SK-N-SH (cell line): ENCODE measurements at regions not wholly inside any gene's neighbourhood (a gene's known extent, or its start where the extent isn't known, plus 50 kb on each side); places are given as distances from the start of the nearest gene placed in this dataset.

ENCODE experiments used
- CTCF ChIA-PET: fragments of 300-600, 350-600 bp; formaldehyde crosslinking; extraction: SDS; loops from one replicate; lab custom pipeline; 2021; lab: Yijun Ruan, JAX
- POLR2A ChIA-PET: fragments of 350-600 bp; sonication (Branson Sonifier 250); formaldehyde crosslinking; extraction: SDS; loops from one replicate; lab custom pipeline; 2020; ENCODE audit warnings: antibody characterized with exemption, inconsistent platforms; lab: Yijun Ruan, JAX
- DNase-seq: peaks from one replicate; pipeline ENCODE4 v3.0.0; 2012
- H2AFZ ChIP-seq: fragments of 200-600 bp; sonication (generic); 2 replicates; pipeline ENCODE4 v1.8.1; 2016; ENCODE audit warnings: antibody characterized with exemption, mild to moderate bottlenecking, low read depth
- H3F3A ChIP-seq: fragments of 200-600 bp; sonication (generic); replicated peaks from 2 replicates; pipeline ENCODE3; 2016; ENCODE audit warnings: antibody characterized with exemption, mild to moderate bottlenecking; ENCODE audit not compliant: insufficient read depth
- H3K27ac ChIP-seq, 2 experiments: fragments of 200-500 bp in 1 of 2; fragments of 200-600 bp in 1 of 2; sonication (Bioruptor generic) in 1 of 2; sonication (generic), shearing (Covaris generic) in 1 of 2; 2 replicates each; pipeline versions ENCODE4 v1.5.1 to v1.6.1; 2014 to 2016; ENCODE audit warnings: low read depth in 2 of 2, inconsistent platforms in 1 of 2, low read length in 1 of 2, mild to moderate bottlenecking in 1 of 2, mixed read lengths in 1 of 2
- H3K27me3 ChIP-seq: fragments of 200-600 bp; sonication (generic), shearing (Covaris generic); 2 replicates; pipeline ENCODE4 v1.6.1; 2016; ENCODE audit warnings: mixed run types; ENCODE audit not compliant: insufficient read depth
- H3K36me3 ChIP-seq, 2 experiments: fragments of 200-500 bp in 1 of 2; fragments of 200-600 bp in 1 of 2; sonication (Bioruptor generic) in 1 of 2; sonication (generic) in 1 of 2; replicated peaks in 1 of 2; 2 replicates each; pipeline versions ENCODE3 to v1.5.1; 2014 to 2016; ENCODE audit warnings: low read length in 1 of 2, mild to moderate bottlenecking in 1 of 2; ENCODE audit not compliant: insufficient read depth in 2 of 2, control insufficient read depth in 1 of 2
- H3K4me1 ChIP-seq, 2 experiments: fragments of 200-500 bp in 1 of 2; fragments of 200-600 bp in 1 of 2; sonication (Bioruptor generic) in 1 of 2; sonication (generic), shearing (Covaris generic) in 1 of 2; 2 replicates each; pipeline versions ENCODE4 v1.5.1 to v1.6.1; 2014 to 2016; ENCODE audit warnings: low read depth in 1 of 2, low read length in 1 of 2, mixed run types in 1 of 2; ENCODE audit not compliant: insufficient read depth in 2 of 2, control insufficient read depth in 1 of 2
- H3K4me2 ChIP-seq: fragments of 200-600 bp; sonication (generic), shearing (Covaris generic); 2 replicates; pipeline ENCODE4 v1.6.1; 2017; ENCODE audit warnings: mixed run types
- H3K4me3 ChIP-seq, 2 experiments: fragments of 200-500 bp in 1 of 2; fragments of 200-600 bp in 1 of 2; sonication (Bioruptor generic) in 1 of 2; sonication (generic), shearing (Covaris generic) in 1 of 2; 2 replicates each; pipeline versions ENCODE4 v1.5.1 to v1.8.1; 2014 to 2016; ENCODE audit warnings: low read depth in 2 of 2, inconsistent platforms in 1 of 2, low read length in 1 of 2, mild to moderate bottlenecking in 1 of 2, mixed read lengths in 1 of 2, moderate library complexity in 1 of 2
- H3K79me2 ChIP-seq: fragments of 200-600 bp; sonication (generic); 2 replicates; pipeline ENCODE4 v1.8.1; 2017; ENCODE audit warnings: mild to moderate bottlenecking; ENCODE audit not compliant: insufficient read depth
- H3K9ac ChIP-seq: fragments of 200-600 bp; sonication (generic); 2 replicates; pipeline ENCODE4 v1.6.1; 2017; ENCODE audit warnings: mixed run types
- H3K9me2 ChIP-seq: fragments of 200-600 bp; sonication (generic); 2 replicates; pipeline ENCODE4 v1.6.1; 2017; ENCODE audit warnings: mixed run types
- H3K9me3 ChIP-seq: fragments of 200-600 bp; sonication (generic); 2 replicates; pipeline ENCODE4 v1.6.1; 2017; ENCODE audit warnings: mixed run types, mild to moderate bottlenecking, moderate library complexity
- H4K20me1 ChIP-seq: fragments of 200-600 bp; sonication (generic); 2 replicates; pipeline ENCODE4 v1.6.1; 2017; ENCODE audit warnings: mild to moderate bottlenecking, mixed run types; ENCODE audit not compliant: insufficient read depth
- FOXM1 ChIP-seq: IDR thresholded peaks from 2 replicates; pipeline ENCODE4 v1.4.0; 2012; ENCODE audit warnings: low read depth, mild to moderate bottlenecking
- GATA2 ChIP-seq: sonication (generic); formaldehyde crosslinking; IDR thresholded peaks from 2 replicates; pipeline ENCODE4 v1.5.0; 2020; ENCODE audit warnings: mild to moderate bottlenecking, missing genetic modification reagents
- JUND ChIP-seq: IDR thresholded peaks from 2 replicates; pipeline ENCODE4 v1.4.0; 2012
- MEF2A ChIP-seq: IDR thresholded peaks from 2 replicates; pipeline ENCODE4 v1.4.0; 2012; ENCODE audit warnings: low read depth, borderline replicate concordance
- NFIC ChIP-seq: IDR thresholded peaks from 2 replicates; pipeline ENCODE4 v1.4.0; 2012; ENCODE audit warnings: borderline replicate concordance
- RAD21 ChIP-seq: IDR thresholded peaks from 2 replicates; pipeline ENCODE4 v1.6.1; 2012; ENCODE audit warnings: mild to moderate bottlenecking, low read length
- RCOR1 ChIP-seq: fragments of 150-350 bp; IDR thresholded peaks from 2 replicates; pipeline ENCODE4 v1.6.1; 2017; ENCODE audit warnings: antibody characterized with exemption, low read length
- RFX5 ChIP-seq: IDR thresholded peaks from 2 replicates; pipeline ENCODE4 v1.6.1; 2012; ENCODE audit warnings: mild to moderate bottlenecking, improper control_type of control experiment, low read length
- SIN3A ChIP-seq: IDR thresholded peaks from 2 replicates; pipeline ENCODE4 v1.6.1; 2012; ENCODE audit warnings: low read depth, mild to moderate bottlenecking, low read length, moderate library complexity, borderline replicate concordance
- TEAD4 ChIP-seq: IDR thresholded peaks from 2 replicates; pipeline ENCODE4 v1.4.0; 2012; ENCODE audit warnings: mild to moderate bottlenecking, borderline replicate concordance; ENCODE audit not compliant: insufficient read depth
- WGBS: methylation state at CpG from one replicate; pipeline ENCODE4 v1.1.6; 2017; ENCODE audit warnings: low lambda C conversion rate; 5-methylcytosine and 5-hydroxymethylcytosine counted together
- TF ChIP-seq, protein P1 (sequence below): IDR thresholded peaks from 2 replicates; pipeline ENCODE4 v1.4.0; 2012; ENCODE audit warnings: low read depth, borderline replicate concordance
- TF ChIP-seq, protein P2 (sequence below): IDR thresholded peaks from 2 replicates; pipeline ENCODE4; 2012
- TF ChIP-seq, protein P3 (sequence below): fragments of 150-350 bp; IDR thresholded peaks from 2 replicates; pipeline ENCODE4 v1.6.1; 2016; ENCODE audit warnings: mild to moderate bottlenecking, low read depth, low read length
- TF ChIP-seq, protein P4 (sequence below): IDR thresholded peaks from 2 replicates; pipeline ENCODE4 v1.6.1; 2012; ENCODE audit warnings: mild to moderate bottlenecking, low read depth, low read length, moderate library complexity

DNA sequence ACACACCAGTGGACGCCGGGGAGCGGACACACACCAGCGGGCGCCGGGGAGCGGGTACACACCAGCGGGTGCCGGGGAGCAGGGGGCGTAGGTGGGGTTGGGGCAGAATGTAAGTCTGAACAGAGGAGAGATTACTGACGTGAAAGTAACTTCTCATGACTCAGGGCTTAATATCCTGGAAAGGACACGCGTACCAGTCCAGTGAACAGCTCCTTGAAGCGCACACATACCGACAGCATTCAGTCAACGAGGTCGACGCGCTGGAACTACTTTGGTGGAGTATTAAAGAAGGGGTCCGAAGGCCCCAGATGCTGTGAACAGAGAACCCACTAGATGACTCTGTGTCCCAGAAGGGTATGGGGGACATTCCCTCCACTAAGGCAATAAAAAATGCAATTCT is 129.6 kb downstream of the ENGASE start:
- no peak overlapping the region for H2AFZ ChIP-seq
- H3K9me2 ChIP-seq: no peaks in the 10 kb centered on the region
- H3F3A ChIP-seq: no peaks in the 10 kb centered on the region
- 84% methylated on average over 20 of the region's 20 CpGs for WGBS
- peaks cover 45% of the 10 kb centered on the region for H3K27me3 ChIP-seq
- POLR2A ChIA-PET: no interaction called here
- H3K9ac ChIP-seq: no peak overlapping the region
- no peaks in the 10 kb centered on the region for H4K20me1 ChIP-seq
- CTCF ChIA-PET: interaction anchor here (1.1 to 25.7 kb wide), 5 partner anchors 10 to 191 kb away, joined by 3 to 1340 read pairs (median 7); no protein-coding TSS in a partner anchor
- no peak overlapping the region for H3K4me2 ChIP-seq
- no peak overlapping the region for H3K27ac ChIP-seq
- peaks cover 0 to 12% of the 10 kb centered on the region in 2 experiments; a peak in 1 of 4 replicates for H3K4me1 ChIP-seq
- no peaks in the 10 kb centered on the region for H3K79me2 ChIP-seq
- DNase-seq: no peak
- no peak for TF ChIP-seq FOXM1
- no peak for TF ChIP-seq NFIC
- no peak for TF ChIP-seq RAD21
- TF ChIP-seq, protein P1, sequence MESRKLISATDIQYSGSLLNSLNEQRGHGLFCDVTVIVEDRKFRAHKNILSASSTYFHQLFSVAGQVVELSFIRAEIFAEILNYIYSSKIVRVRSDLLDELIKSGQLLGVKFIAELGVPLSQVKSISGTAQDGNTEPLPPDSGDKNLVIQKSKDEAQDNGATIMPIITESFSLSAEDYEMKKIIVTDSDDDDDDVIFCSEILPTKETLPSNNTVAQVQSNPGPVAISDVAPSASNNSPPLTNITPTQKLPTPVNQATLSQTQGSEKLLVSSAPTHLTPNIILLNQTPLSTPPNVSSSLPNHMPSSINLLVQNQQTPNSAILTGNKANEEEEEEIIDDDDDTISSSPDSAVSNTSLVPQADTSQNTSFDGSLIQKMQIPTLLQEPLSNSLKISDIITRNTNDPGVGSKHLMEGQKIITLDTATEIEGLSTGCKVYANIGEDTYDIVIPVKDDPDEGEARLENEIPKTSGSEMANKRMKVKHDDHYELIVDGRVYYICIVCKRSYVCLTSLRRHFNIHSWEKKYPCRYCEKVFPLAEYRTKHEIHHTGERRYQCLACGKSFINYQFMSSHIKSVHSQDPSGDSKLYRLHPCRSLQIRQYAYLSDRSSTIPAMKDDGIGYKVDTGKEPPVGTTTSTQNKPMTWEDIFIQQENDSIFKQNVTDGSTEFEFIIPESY: no peak
- no peak for TF ChIP-seq JUND
- TF ChIP-seq, protein P2, sequence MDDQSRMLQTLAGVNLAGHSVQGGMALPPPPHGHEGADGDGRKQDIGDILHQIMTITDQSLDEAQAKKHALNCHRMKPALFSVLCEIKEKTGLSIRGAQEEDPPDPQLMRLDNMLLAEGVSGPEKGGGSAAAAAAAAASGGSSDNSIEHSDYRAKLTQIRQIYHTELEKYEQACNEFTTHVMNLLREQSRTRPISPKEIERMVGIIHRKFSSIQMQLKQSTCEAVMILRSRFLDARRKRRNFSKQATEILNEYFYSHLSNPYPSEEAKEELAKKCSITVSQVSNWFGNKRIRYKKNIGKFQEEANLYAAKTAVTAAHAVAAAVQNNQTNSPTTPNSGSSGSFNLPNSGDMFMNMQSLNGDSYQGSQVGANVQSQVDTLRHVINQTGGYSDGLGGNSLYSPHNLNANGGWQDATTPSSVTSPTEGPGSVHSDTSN: no peak
- no peak for TF ChIP-seq TEAD4
- TF ChIP-seq MEF2A: no peak
- no peak overlapping the region for H3K4me3 ChIP-seq
- no peaks in the 10 kb centered on the region for H3K36me3 ChIP-seq
- H3K9me3 ChIP-seq: no peaks in the 10 kb centered on the region

DNA sequence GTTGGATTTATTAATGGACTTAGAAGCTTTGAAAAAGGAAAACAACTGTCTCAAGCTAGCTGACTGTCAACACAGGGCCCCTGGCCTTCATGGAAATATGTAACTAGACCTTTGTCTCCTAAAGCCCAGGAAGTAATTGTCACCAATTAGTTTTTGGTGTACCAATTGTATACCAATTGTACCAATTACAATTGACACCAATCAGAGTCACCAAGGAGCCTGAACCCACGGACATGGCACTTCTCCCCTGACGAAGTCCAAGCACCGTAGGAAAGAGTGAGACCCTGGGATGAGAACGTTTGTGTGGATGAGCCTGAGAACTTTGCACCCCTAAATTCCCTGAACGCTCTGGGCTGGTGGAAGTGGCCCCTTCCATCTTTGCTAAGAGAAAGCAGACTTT is 129.0 kb downstream of the ENGASE start:
- H3K4me1 ChIP-seq: peaks cover 0 to 12% of the 10 kb centered on the region in 2 experiments; a peak in 1 of 4 replicates
- H3K36me3 ChIP-seq: no peaks in the 10 kb centered on the region
- no peaks in the 10 kb centered on the region for H3K79me2 ChIP-seq
- H3K4me2 ChIP-seq: no peak overlapping the region
- H3K27me3 ChIP-seq: peaks cover 45% of the 10 kb centered on the region
- H3F3A ChIP-seq: no peaks in the 10 kb centered on the region
- no peak overlapping the region for H3K27ac ChIP-seq
- H3K9me3 ChIP-seq: no peaks in the 10 kb centered on the region
- WGBS: 37% methylated on average over 5 of the region's 5 CpGs
- no peaks in the 10 kb centered on the region for H3K9me2 ChIP-seq
- H3K9ac ChIP-seq: no peak overlapping the region
- H2AFZ ChIP-seq: no peak overlapping the region
- no peak for DNase-seq
- no peak for TF ChIP-seq RCOR1
- TF ChIP-seq JUND: no peak
- no peak for TF ChIP-seq SIN3A
- TF ChIP-seq, protein P3, sequence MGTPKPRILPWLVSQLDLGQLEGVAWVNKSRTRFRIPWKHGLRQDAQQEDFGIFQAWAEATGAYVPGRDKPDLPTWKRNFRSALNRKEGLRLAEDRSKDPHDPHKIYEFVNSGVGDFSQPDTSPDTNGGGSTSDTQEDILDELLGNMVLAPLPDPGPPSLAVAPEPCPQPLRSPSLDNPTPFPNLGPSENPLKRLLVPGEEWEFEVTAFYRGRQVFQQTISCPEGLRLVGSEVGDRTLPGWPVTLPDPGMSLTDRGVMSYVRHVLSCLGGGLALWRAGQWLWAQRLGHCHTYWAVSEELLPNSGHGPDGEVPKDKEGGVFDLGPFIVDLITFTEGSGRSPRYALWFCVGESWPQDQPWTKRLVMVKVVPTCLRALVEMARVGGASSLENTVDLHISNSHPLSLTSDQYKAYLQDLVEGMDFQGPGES: no peak
- TF ChIP-seq, protein P4, sequence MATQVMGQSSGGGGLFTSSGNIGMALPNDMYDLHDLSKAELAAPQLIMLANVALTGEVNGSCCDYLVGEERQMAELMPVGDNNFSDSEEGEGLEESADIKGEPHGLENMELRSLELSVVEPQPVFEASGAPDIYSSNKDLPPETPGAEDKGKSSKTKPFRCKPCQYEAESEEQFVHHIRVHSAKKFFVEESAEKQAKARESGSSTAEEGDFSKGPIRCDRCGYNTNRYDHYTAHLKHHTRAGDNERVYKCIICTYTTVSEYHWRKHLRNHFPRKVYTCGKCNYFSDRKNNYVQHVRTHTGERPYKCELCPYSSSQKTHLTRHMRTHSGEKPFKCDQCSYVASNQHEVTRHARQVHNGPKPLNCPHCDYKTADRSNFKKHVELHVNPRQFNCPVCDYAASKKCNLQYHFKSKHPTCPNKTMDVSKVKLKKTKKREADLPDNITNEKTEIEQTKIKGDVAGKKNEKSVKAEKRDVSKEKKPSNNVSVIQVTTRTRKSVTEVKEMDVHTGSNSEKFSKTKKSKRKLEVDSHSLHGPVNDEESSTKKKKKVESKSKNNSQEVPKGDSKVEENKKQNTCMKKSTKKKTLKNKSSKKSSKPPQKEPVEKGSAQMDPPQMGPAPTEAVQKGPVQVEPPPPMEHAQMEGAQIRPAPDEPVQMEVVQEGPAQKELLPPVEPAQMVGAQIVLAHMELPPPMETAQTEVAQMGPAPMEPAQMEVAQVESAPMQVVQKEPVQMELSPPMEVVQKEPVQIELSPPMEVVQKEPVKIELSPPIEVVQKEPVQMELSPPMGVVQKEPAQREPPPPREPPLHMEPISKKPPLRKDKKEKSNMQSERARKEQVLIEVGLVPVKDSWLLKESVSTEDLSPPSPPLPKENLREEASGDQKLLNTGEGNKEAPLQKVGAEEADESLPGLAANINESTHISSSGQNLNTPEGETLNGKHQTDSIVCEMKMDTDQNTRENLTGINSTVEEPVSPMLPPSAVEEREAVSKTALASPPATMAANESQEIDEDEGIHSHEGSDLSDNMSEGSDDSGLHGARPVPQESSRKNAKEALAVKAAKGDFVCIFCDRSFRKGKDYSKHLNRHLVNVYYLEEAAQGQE: no peak
- no peak for TF ChIP-seq GATA2 (CRISPR knock-in tag)
- no peak for TF ChIP-seq RFX5
- H4K20me1 ChIP-seq: no peaks in the 10 kb centered on the region
- CTCF ChIA-PET: interaction anchor here (1.2 to 25.7 kb wide), 4 partner anchors 11 to 191 kb away, joined by 3 to 1340 read pairs (median 82); no protein-coding TSS in a partner anchor
- POLR2A ChIA-PET: no interaction called here
- H3K4me3 ChIP-seq: no peak overlapping the region
